IMR-90 (cell line): ENCODE measurements at regions not wholly inside any gene's neighbourhood (a gene's known extent, or its start where the extent isn't known, plus 50 kb on each side); places are given as distances from the start of the nearest gene placed in this dataset.

Experiments used
- ATAC-seq: fragments of 200-7000 bp; cut with Tn5 transposase; 2 replicates; pipeline ENCODE4 v1.9.1; 2020; ENCODE audit warnings: low read depth, mild to moderate bottlenecking, moderate library complexity
- BruUV-seq: library from RNA; stranded (reverse); fragments of 400-500 nt; replicated peaks from 2 replicates; lab custom pipeline; 2021; lab: Mats Ljungman, UMichigan
- CTCF ChIA-PET: fragments of 300-600 bp; formaldehyde crosslinking; extraction: SDS; loops from one replicate; lab custom pipeline; 2021; ENCODE audit warnings: antibody characterized with exemption; lab: Yijun Ruan, JAX
- POLR2A ChIA-PET: fragments of 300-600 bp; sonication (Branson Sonifier 250); formaldehyde crosslinking; loops from one replicate; lab custom pipeline; 2022; ENCODE audit warnings: antibody characterized with exemption; ENCODE audit not compliant: unreplicated experiment; lab: Charles Lee
- DNase-seq: peaks from one replicate; pipeline ENCODE4 v3.0.0; 2013
- H2AFZ ChIP-seq: replicated peaks from 2 replicates; pipeline ENCODE3; 2013; ENCODE audit warnings: low read length, mild to moderate bottlenecking; ENCODE audit not compliant: poor library complexity
- H2AK5ac ChIP-seq: 2 replicates; pipeline ENCODE4 v1.6.1; 2013; ENCODE audit warnings: low read depth, low read length, inconsistent platforms
- H2AK9ac ChIP-seq: replicated peaks from 2 replicates; pipeline ENCODE3; 2013; ENCODE audit warnings: mild to moderate bottlenecking, low read depth, low read length, moderate library complexity; ENCODE audit not compliant: poor library complexity
- H2BK120ac ChIP-seq: 2 replicates; pipeline ENCODE4 v1.6.1; 2013; ENCODE audit warnings: low read depth, low read length, inconsistent platforms
- H2BK15ac ChIP-seq: 3 replicates; pipeline ENCODE4 v1.6.1; 2013; ENCODE audit warnings: low read depth, low read length, inconsistent platforms
- H2BK20ac ChIP-seq: 2 replicates; pipeline ENCODE4 v1.6.1; 2013; ENCODE audit warnings: low read depth, mild to moderate bottlenecking, inconsistent platforms, low read length, moderate library complexity
- H2BK5ac ChIP-seq: 2 replicates; pipeline ENCODE4 v1.6.1; 2013; ENCODE audit warnings: mild to moderate bottlenecking, low read depth, low read length, inconsistent platforms; ENCODE audit not compliant: poor library complexity, severe bottlenecking
- H3K14ac ChIP-seq: replicated peaks from 2 replicates; pipeline ENCODE4 v1.6.1; 2013; ENCODE audit warnings: low read depth, low read length, inconsistent platforms
- H3K18ac ChIP-seq: 2 replicates; pipeline ENCODE4 v1.6.1; 2013; ENCODE audit warnings: low read depth, low read length, control low read depth
- H3K23ac ChIP-seq: 2 replicates; pipeline ENCODE4 v1.6.1; 2013; ENCODE audit warnings: low read depth, low read length, inconsistent platforms
- H3K27ac ChIP-seq: 2 replicates; pipeline ENCODE4 v1.5.1; 2013; ENCODE audit warnings: mild to moderate bottlenecking, control low read depth, low read length; ENCODE audit not compliant: insufficient read depth
- H3K27me3 ChIP-seq: 2 replicates; pipeline ENCODE4 v1.6.1; 2013; ENCODE audit warnings: low read length; ENCODE audit not compliant: control insufficient read depth, insufficient read depth
- H3K36me3 ChIP-seq: 2 replicates; pipeline ENCODE4 v1.6.1; 2013; ENCODE audit warnings: low read length, mixed read lengths; ENCODE audit not compliant: control insufficient read depth, insufficient read depth
- H3K4ac ChIP-seq: 2 replicates; pipeline ENCODE4 v1.6.1; 2013; ENCODE audit warnings: low read depth, low read length, inconsistent platforms
- H3K4me1 ChIP-seq: 2 replicates; pipeline ENCODE4 v1.6.1; 2013; ENCODE audit warnings: low read length, mixed read lengths; ENCODE audit not compliant: control insufficient read depth, insufficient read depth
- H3K4me2 ChIP-seq: 2 replicates; pipeline ENCODE4 v1.6.1; 2013; ENCODE audit warnings: low read depth, mild to moderate bottlenecking, control low read depth, low read length, moderate library complexity
- H3K4me3 ChIP-seq: 2 replicates; pipeline ENCODE4 v1.5.1; 2013; ENCODE audit warnings: low read depth, mild to moderate bottlenecking, control low read depth, low read length, moderate library complexity; ENCODE audit not compliant: insufficient read depth
- H3K56ac ChIP-seq: 2 replicates; pipeline ENCODE4 v1.6.1; 2013; ENCODE audit warnings: low read length, inconsistent platforms; ENCODE audit not compliant: insufficient read depth; ENCODE audit errors: extremely low read depth
- H3K79me1 ChIP-seq, 2 experiments: 2 replicates each; pipeline ENCODE4 v1.6.1; 2013; ENCODE audit warnings: low read length in 2 of 2, inconsistent platforms in 1 of 2, low read depth in 1 of 2
- H3K9ac ChIP-seq: 2 replicates; pipeline ENCODE4 v1.6.1; 2013; ENCODE audit warnings: low read depth, low read length, control low read depth
- H3K9me1 ChIP-seq: 2 replicates; pipeline ENCODE4 v1.6.1; 2013; ENCODE audit warnings: low read length, inconsistent platforms; ENCODE audit not compliant: insufficient read depth
- H3K9me3 ChIP-seq: 2 replicates; pipeline ENCODE4 v1.6.1; 2013; ENCODE audit warnings: low read length; ENCODE audit not compliant: control insufficient read depth, insufficient read depth
- H4K20me1 ChIP-seq: 2 replicates; pipeline ENCODE4 v1.6.1; 2013; ENCODE audit warnings: low read length, inconsistent platforms; ENCODE audit not compliant: insufficient read depth
- H4K5ac ChIP-seq: 2 replicates; pipeline ENCODE4 v1.6.1; 2013; ENCODE audit warnings: mild to moderate bottlenecking, low read depth, low read length, control low read depth
- H4K8ac ChIP-seq, 2 experiments: 2 replicates each; pipeline ENCODE4 v1.6.1; 2013; ENCODE audit warnings: low read depth in 2 of 2, low read length in 2 of 2, control low read depth in 1 of 2, inconsistent platforms in 1 of 2
- H4K91ac ChIP-seq: 2 replicates; pipeline ENCODE4 v1.6.1; 2013; ENCODE audit warnings: low read depth, low read length, inconsistent platforms; ENCODE audit not compliant: insufficient read depth
- BHLHE40 ChIP-seq: fragments of 150-350 bp; IDR thresholded peaks from 2 replicates; pipeline ENCODE4 v1.6.1; 2016; ENCODE audit warnings: mild to moderate bottlenecking, low read depth, low read length
- CEBPB ChIP-seq: IDR thresholded peaks from 2 replicates; pipeline ENCODE4 v1.6.1; 2012; ENCODE audit warnings: low read depth, low read length, improper control_type of control experiment
- CHD1 ChIP-seq: IDR thresholded peaks from 2 replicates; pipeline ENCODE4 v1.6.1; 2012; ENCODE audit warnings: low read depth, low read length, improper control_type of control experiment
- CTCF ChIP-seq: conservative IDR thresholded peaks from 2 replicates; pipeline ENCODE4 v1.5.1; 2012; ENCODE audit warnings: mild to moderate bottlenecking, low read depth, low read length, improper control_type of control experiment
- ELK1 ChIP-seq: fragments of 150-350 bp; IDR thresholded peaks from 2 replicates; pipeline ENCODE4 v1.6.1; 2016; ENCODE audit warnings: low read depth, mild to moderate bottlenecking, low read length, moderate library complexity, borderline replicate concordance
- FOS ChIP-seq: fragments of 150-350 bp; IDR thresholded peaks from 2 replicates; pipeline ENCODE4 v1.6.1; 2016; ENCODE audit warnings: low read depth, low read length
- MAFK ChIP-seq: IDR thresholded peaks from 2 replicates; pipeline ENCODE4 v1.6.1; 2012; ENCODE audit warnings: low read depth, low read length, improper control_type of control experiment
- MAZ ChIP-seq: IDR thresholded peaks from 2 replicates; pipeline ENCODE4 v1.6.1; 2012; ENCODE audit warnings: low read depth, mild to moderate bottlenecking, low read length, improper control_type of control experiment, moderate library complexity, borderline replicate concordance
- MXI1 ChIP-seq: IDR thresholded peaks from 2 replicates; pipeline ENCODE4 v1.6.1; 2012; ENCODE audit warnings: low read depth, mild to moderate bottlenecking, low read length, moderate library complexity, borderline replicate concordance
- NFE2L2 ChIP-seq: fragments of 150-350 bp; IDR thresholded peaks from 2 replicates; pipeline ENCODE4 v1.6.1; 2016; ENCODE audit warnings: low read depth, mild to moderate bottlenecking, low read length
- POLR2A ChIP-seq: IDR thresholded peaks from 2 replicates; pipeline ENCODE4 v1.6.1; 2012; ENCODE audit warnings: mild to moderate bottlenecking, low read depth, low read length
- RAD21 ChIP-seq: IDR thresholded peaks from 2 replicates; pipeline ENCODE4 v1.6.1; 2012; ENCODE audit warnings: low read length, improper control_type of control experiment
- RCOR1 ChIP-seq: IDR thresholded peaks from 2 replicates; pipeline ENCODE4 v1.6.1; 2012; ENCODE audit warnings: mild to moderate bottlenecking, low read length, improper control_type of control experiment; ENCODE audit not compliant: insufficient replicate concordance
- RFX5 ChIP-seq: IDR thresholded peaks from 2 replicates; pipeline ENCODE4 v1.8.0; 2012; ENCODE audit warnings: low read depth, mild to moderate bottlenecking, low read length, moderate library complexity
- SMC3 ChIP-seq: fragments of 150-350 bp; IDR thresholded peaks from 2 replicates; pipeline ENCODE4 v1.6.1; 2016; ENCODE audit warnings: low read depth, mild to moderate bottlenecking, antibody characterized with exemption, low read length, moderate library complexity
- USF2 ChIP-seq: fragments of 150-350 bp; IDR thresholded peaks from 2 replicates; pipeline ENCODE4 v1.6.1; 2017; ENCODE audit warnings: mild to moderate bottlenecking, antibody characterized with exemption, low read length, low read depth
- WGBS, 2 experiments: methylation state at CpG; one replicate each; pipeline versions ENCODE4 v1.1.5 to v1.1.7; 2013; ENCODE audit warnings: missing lambda C conversion rate in 2 of 2; ENCODE audit not compliant: insufficient read length in 1 of 2; ENCODE audit errors: extremely low coverage in 2 of 2; 5-methylcytosine and 5-hydroxymethylcytosine counted together
- dilution Hi-C: fragments of 300-500 bp; cut with HindIII; formaldehyde crosslinking; loops from one replicate; pipeline ENCODE4 v1.14.3; 2018; ENCODE audit warnings: low sequenced_read_pairs; ENCODE audit not compliant: unreplicated experiment
- in situ Hi-C: fragments of 300-500 bp; cut with MboI; formaldehyde crosslinking; loops from 3 replicates; pipeline ENCODE4 v1.14.3; 2019; ENCODE audit warnings: low sequenced_read_pairs, inconsistent platforms, mixed read lengths
- intact Hi-C: fragments of 100-400 bp; cut with micrococcal nuclease; formaldehyde crosslinking; loops from 2 replicates; pipeline ENCODE4 v1.10.0; 2022

- no peak overlapping the region for H3K4ac ChIP-seq
- POLR2A ChIA-PET = no interaction called here
Measured at GRCh38 chr2:217680381-217680780, 322.4 kb downstream of the TNS1 start.

More at GRCh38 chr2:217680381-217680780, 322.4 kb downstream of the TNS1 start:
- H2AK9ac ChIP-seq = no peak overlapping the region
- H3K4me1 ChIP-seq = no peaks in the 10 kb centered on the region
- TF ChIP-seq POLR2A (no peak), RAD21 (no peak), BHLHE40 (no peak), SMC3 (no peak), MAZ (no peak), CEBPB (no peak), NFE2L2 (no peak), CTCF (no peak), USF2 (no peak), CHD1 (no peak), MAFK (no peak), RCOR1 (no peak), ELK1 (no peak), RFX5 (no peak), MXI1 (no peak), FOS (no peak)
- dilution Hi-C loops = no loop called here
- no peak overlapping the region for H3K18ac ChIP-seq
- no peak overlapping the region for H3K4me2 ChIP-seq
- H3K4me3 ChIP-seq = no peak overlapping the region
- no CpG with 5 or more reads among the region's 2 CpGs for WGBS, 2 experiments
- no peak overlapping the region for H3K56ac ChIP-seq
- H2AK5ac ChIP-seq = no peak overlapping the region
- ATAC-seq (no peak), DNase-seq (no peak)
- H2BK15ac ChIP-seq = no peak overlapping the region
- H4K91ac ChIP-seq = no peak overlapping the region
- H4K8ac ChIP-seq = no peak overlapping the region
- no peaks in the 10 kb centered on the region for H3K27me3 ChIP-seq
- no peaks in the 10 kb centered on the region for H3K79me1 ChIP-seq
- no peaks in the 10 kb centered on the region for H3K36me3 ChIP-seq
- H4K20me1 ChIP-seq = no peaks in the 10 kb centered on the region
- no peak overlapping the region for H4K5ac ChIP-seq
- in situ Hi-C loops = no loop called here
- CTCF ChIA-PET = no interaction called here
- H3K23ac ChIP-seq = no peak overlapping the region
- no peak overlapping the region for H2BK5ac ChIP-seq
- H3K14ac ChIP-seq = no peak overlapping the region
- H2BK20ac ChIP-seq = no peak overlapping the region
- no peak overlapping the region for H3K27ac ChIP-seq
- no peak overlapping the region for H3K9ac ChIP-seq
- no peaks in the 10 kb centered on the region for H3K9me3 ChIP-seq
- H2BK120ac ChIP-seq = no peak overlapping the region
- H2AFZ ChIP-seq = no peak overlapping the region
- intact Hi-C loops = no loop called here
- H3K9me1 ChIP-seq = no peaks in the 10 kb centered on the region
- BruUV-seq = no TSS peak
